A673 (cell line): ENCODE measurements at regions not wholly inside any gene's neighbourhood (a gene's known extent, or its start where the extent isn't known, plus 50 kb on each side); places are given as distances from the start of the nearest gene placed in this dataset.

ENCODE experiments used
- BruUV-seq: library from RNA; stranded (reverse); fragments of 400-500 nt; replicated peaks from 2 replicates; lab custom pipeline; 2021; lab: Mats Ljungman, UMichigan
- CTCF ChIA-PET: fragments of 300-600 bp; sonication (Branson Sonifier 250); formaldehyde crosslinking; loops from one replicate; lab custom pipeline; 2022; ENCODE audit warnings: antibody characterized with exemption; lab: Charles Lee
- POLR2A ChIA-PET: fragments of 300-600 bp; sonication (Branson Sonifier 250); formaldehyde crosslinking; loops from one replicate; lab custom pipeline; 2022; ENCODE audit warnings: antibody characterized with exemption; ENCODE audit not compliant: low non-redundant PET; lab: Charles Lee
- DNase-seq: peaks from one replicate; pipeline ENCODE4 v3.0.0-alpha.2; 2015; ENCODE audit warnings: low spot score
- H3K27ac ChIP-seq: fragments of 200-600 bp; sonication (generic); 2 replicates; pipeline ENCODE4 v1.5.1; 2016; ENCODE audit warnings: mixed run types, low read depth, mild to moderate bottlenecking, mixed read lengths, antibody characterized with exemption, low read length; ENCODE audit not compliant: poor library complexity, severe bottlenecking
- H3K27me3 ChIP-seq: fragments of 200-600 bp; sonication (generic); replicated peaks from 2 replicates; pipeline ENCODE4 v1.6.1; 2017; ENCODE audit warnings: mixed run types, low read depth, mild to moderate bottlenecking, mixed read lengths, antibody characterized with exemption, low read length; ENCODE audit not compliant: insufficient read depth, poor library complexity
- H3K36me3 ChIP-seq: fragments of 200-600 bp; sonication (generic); 2 replicates; pipeline ENCODE4 v1.6.1; 2016; ENCODE audit warnings: mixed run types, mild to moderate bottlenecking, mixed read lengths, antibody characterized with exemption, low read length; ENCODE audit not compliant: insufficient read depth, poor library complexity, severe bottlenecking
- H3K4me1 ChIP-seq: fragments of 200-600 bp; sonication (generic); 2 replicates; pipeline ENCODE4 v1.6.1; 2017; ENCODE audit warnings: mixed run types, mild to moderate bottlenecking, mixed read lengths, antibody characterized with exemption, low read length; ENCODE audit not compliant: insufficient read depth, poor library complexity, severe bottlenecking
- H3K4me3 ChIP-seq: fragments of 200-600 bp; sonication (generic); 2 replicates; pipeline ENCODE4 v1.5.1; 2016; ENCODE audit warnings: low read depth, mixed run types, mild to moderate bottlenecking, mixed read lengths, low read length; ENCODE audit not compliant: poor library complexity, severe bottlenecking
- H3K9me3 ChIP-seq: fragments of 200-600 bp; sonication (generic); 2 replicates; pipeline ENCODE4 v1.6.1; 2016; ENCODE audit warnings: mixed run types, low read depth, mild to moderate bottlenecking, mixed read lengths, antibody characterized with exemption, low read length; ENCODE audit not compliant: poor library complexity, severe bottlenecking
- CTCF ChIP-seq: fragments of 300-800, 200-600 bp; sonication (generic); conservative IDR thresholded peaks from 2 replicates; pipeline ENCODE4 v1.5.1; 2017; ENCODE audit warnings: low read depth, mild to moderate bottlenecking, antibody characterized with exemption, low read length, moderate library complexity, mixed read lengths
- EZH2 ChIP-seq: fragments of 200-600 bp; sonication (generic); IDR thresholded peaks from 2 replicates; pipeline ENCODE4 v1.6.1; 2017; ENCODE audit warnings: borderline replicate concordance, low read depth, mild to moderate bottlenecking, mixed read lengths, antibody characterized with exemption, low read length; ENCODE audit not compliant: poor library complexity, severe bottlenecking
- intact Hi-C: fragments of 100-400 bp; cut with micrococcal nuclease; formaldehyde crosslinking; loops from one replicate; pipeline ENCODE4 v1.10.0; 2022; ENCODE audit not compliant: unreplicated experiment

GRCh38 chr2:222805591-222806304, 55.1 kb upstream of the ACSL3 start:
- Histone ChIP-seq H3K4me3 (no peak overlapping the region), H3K27ac (no peak overlapping the region), H3K4me1 (no peaks in the 10 kb centered on the region), H3K27me3 (no peaks in the 10 kb centered on the region), H3K36me3 (no peaks in the 10 kb centered on the region), H3K9me3 (no peaks in the 10 kb centered on the region)
- intact Hi-C loops, result no loop called here
- DNase-seq, result no peak
- CTCF ChIA-PET, result interaction anchor here (0.6 kb wide), 1 partner anchor 316 kb away, joined by 3 read pairs; no protein-coding TSS in a partner anchor
- no TSS peak for BruUV-seq
- POLR2A ChIA-PET, result no interaction called here
- TF ChIP-seq CTCF (no peak), EZH2 (no peak)

GRCh38 chr2:222806526-222807137, 54.2 kb upstream of the ACSL3 start:
- Histone ChIP-seq H3K4me1 (no peaks in the 10 kb centered on the region), H3K27me3 (no peaks in the 10 kb centered on the region), H3K4me3 (no peak overlapping the region), H3K36me3 (no peaks in the 10 kb centered on the region), H3K27ac (no peak overlapping the region), H3K9me3 (no peaks in the 10 kb centered on the region)
- TF ChIP-seq EZH2, result no peak
- TF ChIP-seq CTCF, result no peak
- no peak for DNase-seq
- intact Hi-C loops, result no loop called here
- ChIA-PET POLR2A (no interaction called here), CTCF (no interaction called here)
- no TSS peak for BruUV-seq

GRCh38 chr2:222807431-222807830, 53.4 kb upstream of the ACSL3 start:
- Histone ChIP-seq H3K4me3 (no peak overlapping the region), H3K9me3 (no peaks in the 10 kb centered on the region), H3K27ac (no peak overlapping the region), H3K4me1 (no peaks in the 10 kb centered on the region), H3K36me3 (no peaks in the 10 kb centered on the region), H3K27me3 (no peaks in the 10 kb centered on the region)
- intact Hi-C loops, result no loop called here
- DNase-seq, result no peak
- TF ChIP-seq CTCF, result no peak
- TF ChIP-seq EZH2, result no peak
- POLR2A ChIA-PET, result no interaction called here
- BruUV-seq, result no TSS peak
- CTCF ChIA-PET, result no interaction called here
